ENCODE measurements at regions not wholly inside any gene's neighbourhood (a gene's known extent, or its start where the extent isn't known, plus 50 kb on each side); places are given as distances from the start of the nearest gene placed in this dataset.

DNA sequence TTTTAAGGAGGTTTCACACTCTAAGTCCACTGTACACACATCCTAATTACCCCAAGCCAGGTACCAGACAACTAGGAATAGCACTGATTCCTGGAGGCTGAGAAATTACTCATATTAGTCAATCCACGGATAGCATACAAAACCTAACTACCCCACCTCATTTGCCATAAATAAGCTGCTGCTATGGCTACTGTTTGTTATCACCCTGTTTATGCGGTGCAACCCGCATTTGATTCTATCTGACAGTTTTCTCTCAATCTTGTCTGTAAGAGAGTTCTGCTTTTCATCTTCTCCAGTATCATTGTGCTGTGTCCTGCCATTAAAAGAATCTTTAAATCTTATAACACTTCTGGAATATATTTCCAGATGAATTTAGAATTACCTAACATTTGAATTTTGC, 1496.5 kb downstream of the PLA2G4A start:
- FAIRE-seq (no peak), DNase-seq (ENCODE audit: low read depth in 1 of 2, low spot score in 1 of 2) (no peak), ATAC-seq (no peak)
- no peak overlapping the region for H3K4me3 ChIP-seq
- no peaks in the 10 kb centered on the region for H3K4me1 ChIP-seq
- no peak overlapping the region for H3K4me2 ChIP-seq
- TF ChIP-seq, protein P1, sequence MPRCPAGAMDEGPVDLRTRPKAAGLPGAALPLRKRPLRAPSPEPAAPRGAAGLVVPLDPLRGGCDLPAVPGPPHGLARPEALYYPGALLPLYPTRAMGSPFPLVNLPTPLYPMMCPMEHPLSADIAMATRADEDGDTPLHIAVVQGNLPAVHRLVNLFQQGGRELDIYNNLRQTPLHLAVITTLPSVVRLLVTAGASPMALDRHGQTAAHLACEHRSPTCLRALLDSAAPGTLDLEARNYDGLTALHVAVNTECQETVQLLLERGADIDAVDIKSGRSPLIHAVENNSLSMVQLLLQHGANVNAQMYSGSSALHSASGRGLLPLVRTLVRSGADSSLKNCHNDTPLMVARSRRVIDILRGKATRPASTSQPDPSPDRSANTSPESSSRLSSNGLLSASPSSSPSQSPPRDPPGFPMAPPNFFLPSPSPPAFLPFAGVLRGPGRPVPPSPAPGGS (IDR thresholded peaks at IDR 0.05), result no peak
- TF ChIP-seq SMC3 (IDR thresholded peaks at IDR 0.05) (no peak), ZNF302 (CRISPR knock-in tag; IDR thresholded peaks at IDR 0.05) (no peak), PHF8 (IDR thresholded peaks at IDR 0.05; ENCODE audit: borderline replicate concordance, low read depth) (no peak), HOXB13 (CRISPR knock-in tag; IDR thresholded peaks at IDR 0.05; ENCODE audit: low read depth) (no peak), CTCF (IDR thresholded peaks at IDR 0.05) (no peak), KDM1A (IDR thresholded peaks at IDR 0.05; ENCODE audit: low read depth) (no peak), RARB (CRISPR knock-in tag; IDR thresholded peaks at IDR 0.05) (no peak), HOXB5 (CRISPR knock-in tag; IDR thresholded peaks at IDR 0.05) (no peak), CHD4 (IDR thresholded peaks at IDR 0.05; ENCODE audit: borderline replicate concordance) (no peak), HDAC2 (IDR thresholded peaks at IDR 0.05) (no peak), JUN (IDR thresholded peaks at IDR 0.05) (no peak), SREBF2 (IDR thresholded peaks at IDR 0.05) (no peak), ZSCAN20 (CRISPR knock-in tag; IDR thresholded peaks at IDR 0.05) (no peak)
- H3K9me3 ChIP-seq, result no peaks in the 10 kb centered on the region
- no peak overlapping the region for H3K27ac ChIP-seq
- CTCF ChIA-PET, result no interaction called here
- POLR2A ChIA-PET, result no interaction called here
- 76% methylated on average over 3 of the region's 3 CpGs for WGBS (ENCODE audit: missing lambda C conversion rate)

GRCh38 chr1:188343914-188344313, 1515.2 kb downstream of the PLA2G4A start:
- no peak for DNase-seq (ENCODE audit: low read depth in 1 of 2, low spot score in 1 of 2)
- no peak for TF ChIP-seq E2F6 (IDR thresholded peaks at IDR 0.05; ENCODE audit: borderline replicate concordance, low read depth)
- no peak for TF ChIP-seq PBX3 (IDR thresholded peaks at IDR 0.05)
- TF ChIP-seq HOXB13 (CRISPR knock-in tag; IDR thresholded peaks at IDR 0.05; ENCODE audit: low read depth), result no peak
- TF ChIP-seq MAFK (IDR thresholded peaks at IDR 0.05; ENCODE audit: partially characterized antibody), result no peak
- TF ChIP-seq RFX5 (IDR thresholded peaks at IDR 0.05), result no peak
- TF ChIP-seq CHD2 (IDR thresholded peaks at IDR 0.05; ENCODE audit: low read length, partially characterized antibody), result no peak
- no peak for TF ChIP-seq POLR2A (IDR thresholded peaks at IDR 0.05; ENCODE audit: low read length)
- TF ChIP-seq PHF8 (IDR thresholded peaks at IDR 0.05; ENCODE audit: borderline replicate concordance, low read depth), result no peak
- ChIA-PET CTCF (no interaction called here), POLR2A (no interaction called here)
- H3K27ac ChIP-seq, result no peak overlapping the region
- no peak for FAIRE-seq
- H3K4me1 ChIP-seq, result no peaks in the 10 kb centered on the region
- no peak overlapping the region for H3K4me2 ChIP-seq
- no peaks in the 10 kb centered on the region; the same call in 2 of the 3 replicates for H3K9me3 ChIP-seq
- 25% methylated on average over 1 of the region's 1 CpG for WGBS (ENCODE audit: missing lambda C conversion rate)
- no peak overlapping the region for H3K4me3 ChIP-seq
- no peak for ATAC-seq

- Histone ChIP-seq H3K9me3 (no peaks in the 10 kb centered on the region), H3K4me3 (no peak overlapping the region), H3K4me1 (peaks cover 3% of the 10 kb centered on the region; the same call in 1 of the 3 replicates), H3K4me2 (no peak overlapping the region), H3K27ac (no peak overlapping the region)
- ATAC-seq (no peak), DNase-seq (ENCODE audit: low read depth in 1 of 2, low spot score in 1 of 2) (no peak), FAIRE-seq (no peak)
- ChIA-PET POLR2A (no interaction called here), CTCF (no interaction called here)
- 76% methylated on average over 2 of the region's 2 CpGs for WGBS (ENCODE audit: missing lambda C conversion rate)
- TF ChIP-seq ATOH8 (CRISPR knock-in tag; IDR thresholded peaks at IDR 0.05; ENCODE audit: low read depth) (no peak), SREBF2 (IDR thresholded peaks at IDR 0.05) (no peak), TFCP2L1 (CRISPR knock-in tag; IDR thresholded peaks at IDR 0.05) (no peak), PHF8 (IDR thresholded peaks at IDR 0.05; ENCODE audit: borderline replicate concordance, low read depth) (no peak), HES2 (IDR thresholded peaks at IDR 0.05) (no peak), FOSL2 (IDR thresholded peaks at IDR 0.05) (no peak), FOSL2 (CRISPR knock-in tag; IDR thresholded peaks at IDR 0.05) (no peak), RNF2 (IDR thresholded peaks at IDR 0.05; ENCODE audit: borderline replicate concordance, low read depth) (no peak), CEBPB (IDR thresholded peaks at IDR 0.05) (no peak), EP300 (IDR thresholded peaks at IDR 0.05) (no peak), BHLHE40 (IDR thresholded peaks at IDR 0.05; ENCODE audit: low read depth, low read length) (no peak), EHMT2 (IDR thresholded peaks at IDR 0.05; ENCODE audit: low read depth) (no peak), TP53 (CRISPR knock-in tag; IDR thresholded peaks at IDR 0.05) (no peak), ZC3H11A (IDR thresholded peaks at IDR 0.05) (no peak)
These were observed 1521.4 kb downstream of the PLA2G4A start for GRCh38 chr1:188350104-188350503.

Measured in A549 (cell line).